ENCODE measurements at regions not wholly inside any gene's neighbourhood (a gene's known extent, or its start where the extent isn't known, plus 50 kb on each side); places are given as distances from the start of the nearest gene placed in this dataset.

DNA sequence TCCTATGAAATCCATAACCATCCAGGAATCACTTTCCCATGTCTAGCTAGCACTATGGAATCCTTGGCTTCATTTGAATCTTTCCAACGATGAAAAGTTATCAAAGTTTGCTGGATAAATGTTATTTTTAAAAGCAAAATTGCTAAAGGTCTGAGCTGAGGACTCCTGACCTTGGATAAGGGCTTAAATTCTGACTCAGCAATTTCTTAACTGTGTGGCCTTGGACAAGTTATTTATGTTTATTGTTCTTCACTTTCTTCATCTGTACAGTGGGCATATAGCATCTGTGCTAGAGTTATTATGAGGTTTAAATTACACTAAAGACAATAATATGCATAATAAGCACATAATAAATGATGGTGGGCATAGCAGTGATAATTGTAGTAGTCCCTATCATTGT, 227.5 kb downstream of the KCNS3 start:
- Histone ChIP-seq H4K20me1 (ENCODE audit: control insufficient read depth, insufficient read depth, low read depth, low read length) (no peaks in the 10 kb centered on the region), H3F3A (ENCODE audit: control insufficient read depth, insufficient read depth) (no peaks in the 10 kb centered on the region), H3K4me3 (ENCODE audit: low read length) (no peak overlapping the region), H3K4me1 (ENCODE audit: control insufficient read depth, low read length) (no peaks in the 10 kb centered on the region), H3K36me3 (ENCODE audit: control insufficient read depth, low read length) (no peaks in the 10 kb centered on the region), H3K4me2 (ENCODE audit: low read length) (no peak overlapping the region), H3K9me3 (ENCODE audit: control insufficient read depth, insufficient read depth, low read length) (no peaks in the 10 kb centered on the region), H3K27ac (ENCODE audit: low read depth, low read length) (no peak overlapping the region), H3K79me2 (ENCODE audit: control insufficient read depth, low read length) (no peaks in the 10 kb centered on the region), H3K27me3 (ENCODE audit: control insufficient read depth, low read length) (no peaks in the 10 kb centered on the region), H3K9me2 (replicated peaks; ENCODE audit: control insufficient read depth, low read length) (no peaks in the 10 kb centered on the region)
- no peak for TF ChIP-seq EZH2phosphoT487 (IDR thresholded peaks at IDR 0.05; ENCODE audit: borderline replicate concordance, low read length)
- TF ChIP-seq, protein P1, sequence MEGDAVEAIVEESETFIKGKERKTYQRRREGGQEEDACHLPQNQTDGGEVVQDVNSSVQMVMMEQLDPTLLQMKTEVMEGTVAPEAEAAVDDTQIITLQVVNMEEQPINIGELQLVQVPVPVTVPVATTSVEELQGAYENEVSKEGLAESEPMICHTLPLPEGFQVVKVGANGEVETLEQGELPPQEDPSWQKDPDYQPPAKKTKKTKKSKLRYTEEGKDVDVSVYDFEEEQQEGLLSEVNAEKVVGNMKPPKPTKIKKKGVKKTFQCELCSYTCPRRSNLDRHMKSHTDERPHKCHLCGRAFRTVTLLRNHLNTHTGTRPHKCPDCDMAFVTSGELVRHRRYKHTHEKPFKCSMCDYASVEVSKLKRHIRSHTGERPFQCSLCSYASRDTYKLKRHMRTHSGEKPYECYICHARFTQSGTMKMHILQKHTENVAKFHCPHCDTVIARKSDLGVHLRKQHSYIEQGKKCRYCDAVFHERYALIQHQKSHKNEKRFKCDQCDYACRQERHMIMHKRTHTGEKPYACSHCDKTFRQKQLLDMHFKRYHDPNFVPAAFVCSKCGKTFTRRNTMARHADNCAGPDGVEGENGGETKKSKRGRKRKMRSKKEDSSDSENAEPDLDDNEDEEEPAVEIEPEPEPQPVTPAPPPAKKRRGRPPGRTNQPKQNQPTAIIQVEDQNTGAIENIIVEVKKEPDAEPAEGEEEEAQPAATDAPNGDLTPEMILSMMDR (IDR thresholded peaks at IDR 0.05; ENCODE audit: low read depth, low read length, poor library complexity, severe bottlenecking): no peak

DNA sequence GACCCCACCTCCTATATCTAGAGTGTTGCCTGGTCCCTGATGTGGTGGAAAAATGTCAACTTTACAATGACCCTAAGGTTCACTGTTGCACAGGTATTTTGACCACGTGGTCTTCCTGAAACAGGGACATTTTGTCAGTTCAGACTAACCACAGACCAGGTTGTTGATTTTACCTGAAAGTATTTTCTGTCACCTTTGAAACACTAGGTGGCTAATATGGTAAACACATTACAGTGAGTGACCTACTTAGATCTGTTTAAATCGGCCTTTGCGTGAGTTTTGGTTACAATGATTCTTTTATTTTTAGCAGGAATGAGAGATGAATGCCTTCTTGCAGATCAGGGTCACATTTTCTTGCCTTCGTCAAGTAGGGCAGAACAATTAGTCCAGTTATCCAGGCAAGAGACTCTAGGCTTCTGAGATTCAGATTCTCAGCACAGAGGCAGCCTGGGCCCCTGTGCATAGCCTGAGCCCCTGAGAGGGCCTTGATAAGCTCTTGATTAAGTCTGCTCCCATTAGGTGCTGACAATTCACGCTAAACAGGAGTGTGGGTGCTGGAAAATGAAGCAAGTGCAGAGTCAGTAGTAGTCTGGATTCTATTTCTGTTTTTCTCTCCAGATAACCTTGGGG, 226.2 kb downstream of the KCNS3 start:
- Histone ChIP-seq H3F3A (ENCODE audit: control insufficient read depth, insufficient read depth) (no peaks in the 10 kb centered on the region), H3K27me3 (ENCODE audit: control insufficient read depth, low read length) (no peaks in the 10 kb centered on the region), H3K27ac (ENCODE audit: low read depth, low read length) (no peak overlapping the region), H3K4me2 (ENCODE audit: low read length) (no peak overlapping the region), H3K4me1 (ENCODE audit: control insufficient read depth, low read length) (no peaks in the 10 kb centered on the region), H3K36me3 (ENCODE audit: control insufficient read depth, low read length) (no peaks in the 10 kb centered on the region), H3K4me3 (ENCODE audit: low read length) (no peak overlapping the region), H3K9me2 (replicated peaks; ENCODE audit: control insufficient read depth, low read length) (no peaks in the 10 kb centered on the region), H3K79me2 (ENCODE audit: control insufficient read depth, low read length) (no peaks in the 10 kb centered on the region), H4K20me1 (ENCODE audit: control insufficient read depth, insufficient read depth, low read depth, low read length) (no peaks in the 10 kb centered on the region), H3K9me3 (ENCODE audit: control insufficient read depth, insufficient read depth, low read length) (no peaks in the 10 kb centered on the region)
- no peak for TF ChIP-seq EZH2phosphoT487 (IDR thresholded peaks at IDR 0.05; ENCODE audit: borderline replicate concordance, low read length)
- TF ChIP-seq, protein P1 (IDR thresholded peaks at IDR 0.05; ENCODE audit: low read depth, low read length, poor library complexity, severe bottlenecking): no peak

- H3K27me3 ChIP-seq (ENCODE audit: control insufficient read depth, low read length): no peaks in the 10 kb centered on the region; the same call in 1 of the 2 replicates
- no peaks in the 10 kb centered on the region for H4K20me1 ChIP-seq (ENCODE audit: control insufficient read depth, insufficient read depth, low read depth, low read length)
- H3F3A ChIP-seq (ENCODE audit: control insufficient read depth, insufficient read depth): no peaks in the 10 kb centered on the region
- H3K9me2 ChIP-seq (replicated peaks; ENCODE audit: control insufficient read depth, low read length): no peaks in the 10 kb centered on the region
- no peaks in the 10 kb centered on the region for H3K79me2 ChIP-seq (ENCODE audit: control insufficient read depth, low read length)
- TF ChIP-seq, protein P1 (IDR thresholded peaks at IDR 0.05; ENCODE audit: low read depth, low read length, poor library complexity, severe bottlenecking): no peak
- TF ChIP-seq EZH2phosphoT487 (IDR thresholded peaks at IDR 0.05; ENCODE audit: borderline replicate concordance, low read length): no peak
- no peaks in the 10 kb centered on the region for H3K4me1 ChIP-seq (ENCODE audit: control insufficient read depth, low read length)
- no peak overlapping the region for H3K4me3 ChIP-seq (ENCODE audit: low read length)
- no peaks in the 10 kb centered on the region for H3K36me3 ChIP-seq (ENCODE audit: control insufficient read depth, low read length)
- no peaks in the 10 kb centered on the region for H3K9me3 ChIP-seq (ENCODE audit: control insufficient read depth, insufficient read depth, low read length)
- H3K27ac ChIP-seq (ENCODE audit: low read depth, low read length): no peak overlapping the region
- no peak overlapping the region for H3K4me2 ChIP-seq (ENCODE audit: low read length)
These were observed 218.5 kb downstream of the KCNS3 start for GRCh38 chr2:18096836-18097405.
